ENCODE measurements at regions not wholly inside any gene's neighbourhood (a gene's known extent, or its start where the extent isn't known, plus 50 kb on each side); places are given as distances from the start of the nearest gene placed in this dataset.

DNA sequence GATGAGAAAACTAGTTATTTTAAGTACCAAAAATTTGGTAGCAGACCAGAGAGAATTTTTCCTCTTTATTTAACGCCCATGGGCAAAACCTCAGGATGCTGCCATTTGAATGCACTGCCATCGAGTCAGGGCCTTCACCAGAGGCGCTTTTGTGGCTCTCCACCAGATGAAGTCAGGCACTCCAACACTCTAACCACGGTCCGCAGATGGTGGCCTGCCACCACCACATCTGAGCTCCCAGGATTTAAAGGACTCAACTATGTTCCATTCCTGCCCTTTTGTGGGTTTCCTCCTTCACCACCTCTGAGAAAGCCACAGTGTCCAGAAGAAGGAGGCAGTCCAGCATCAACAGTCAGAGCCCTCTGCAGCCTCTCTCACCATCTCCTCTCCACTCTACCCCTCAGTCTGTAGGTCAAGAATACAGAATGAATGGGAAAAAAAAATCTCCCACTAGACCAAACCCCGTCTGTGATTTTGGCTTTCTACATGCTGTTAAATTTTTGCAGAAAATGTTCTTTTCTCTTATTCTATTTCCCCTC is 647.4 kb downstream of the USP25 start:
- no peak for DNase-seq

DNA sequence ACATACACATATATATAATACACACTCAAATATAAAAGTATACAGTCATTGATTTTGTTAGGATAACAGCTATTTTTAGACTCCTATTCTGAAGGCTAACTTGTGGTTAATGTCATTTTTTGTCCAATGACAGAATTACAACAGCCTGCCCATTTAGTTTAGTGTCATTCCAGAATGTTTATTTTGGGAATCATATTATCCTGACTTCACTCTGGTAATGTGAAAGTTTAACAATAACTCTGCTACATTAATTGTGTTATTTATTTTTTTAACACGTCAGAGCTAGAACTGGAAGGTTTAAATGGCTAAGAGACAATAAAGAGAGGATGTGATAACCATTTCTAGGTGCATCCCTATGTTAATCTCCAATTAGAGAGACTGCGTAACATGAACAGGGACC is 648.1 kb downstream of the USP25 start:
- DNase-seq, result no peak

DNA sequence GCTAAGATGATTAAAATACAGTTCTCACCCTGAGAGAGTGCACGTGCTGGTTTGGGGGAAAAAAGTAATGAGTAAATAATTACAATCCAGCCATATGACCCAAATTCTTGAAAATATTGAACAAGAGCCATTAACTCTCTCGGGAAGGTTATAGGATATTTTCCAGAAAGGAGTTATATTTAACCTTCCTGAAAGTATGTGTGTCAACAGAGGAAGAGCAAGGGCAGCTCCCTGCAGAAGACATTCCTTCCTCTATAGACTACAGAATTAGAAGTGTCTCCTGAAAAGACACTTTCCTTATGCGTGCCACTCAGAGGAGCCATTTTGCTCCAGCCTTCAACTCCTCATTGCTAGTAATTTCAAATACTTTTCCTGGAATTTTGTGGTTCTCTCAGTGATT is 648.7 kb downstream of the USP25 start:
- no peak for DNase-seq

DNA sequence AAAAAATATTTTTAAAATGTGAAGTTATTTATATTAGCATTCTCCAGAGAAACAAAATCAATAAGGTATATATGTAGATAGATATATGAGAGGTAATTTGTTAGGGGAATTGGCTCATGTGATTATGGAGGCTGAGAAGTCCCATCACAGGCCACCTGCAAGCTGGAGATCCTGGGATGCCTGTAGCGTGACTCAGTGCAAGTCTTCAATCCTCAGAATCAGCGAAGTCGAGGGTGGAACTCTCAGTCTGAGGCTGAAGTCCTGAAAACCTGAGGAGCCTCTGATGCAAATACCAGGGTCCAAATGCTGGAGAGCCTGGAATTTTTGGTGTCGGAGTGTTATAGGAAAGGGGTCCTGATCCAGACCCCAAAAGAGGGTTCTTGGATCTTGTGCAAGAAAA is 658.5 kb downstream of the USP25 start:
- no peak for DNase-seq

DNA sequence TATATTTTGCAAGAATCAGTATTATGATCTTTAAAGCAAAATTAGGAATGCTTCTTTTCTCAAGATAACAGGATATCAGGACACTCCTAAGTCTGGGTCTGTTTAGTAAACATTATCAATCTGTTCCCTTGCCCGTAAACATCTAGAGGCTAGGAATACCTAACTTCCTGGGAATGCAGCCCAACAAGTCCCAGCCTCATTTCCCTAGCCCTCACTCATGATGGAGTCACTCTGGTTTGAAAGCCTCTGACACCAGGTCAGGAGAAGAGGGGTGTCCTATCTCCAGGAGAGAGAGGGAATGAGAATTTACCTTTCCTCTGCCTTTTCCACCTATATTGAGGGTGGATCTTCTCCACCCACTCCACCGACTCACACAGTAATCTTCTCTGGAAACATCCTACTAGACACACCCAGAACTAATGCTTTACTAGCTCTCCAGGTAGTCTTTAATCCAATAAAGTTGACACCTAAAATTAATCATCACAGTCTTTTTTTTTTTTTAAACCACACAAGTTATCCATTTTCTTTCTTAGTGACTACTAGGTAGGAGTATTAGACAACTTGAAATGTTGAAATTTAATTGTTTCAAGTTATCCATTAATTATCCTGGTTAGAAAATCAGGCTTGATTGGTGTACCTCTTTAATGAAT is 659.3 kb downstream of the USP25 start:
- no peak for DNase-seq

DNA sequence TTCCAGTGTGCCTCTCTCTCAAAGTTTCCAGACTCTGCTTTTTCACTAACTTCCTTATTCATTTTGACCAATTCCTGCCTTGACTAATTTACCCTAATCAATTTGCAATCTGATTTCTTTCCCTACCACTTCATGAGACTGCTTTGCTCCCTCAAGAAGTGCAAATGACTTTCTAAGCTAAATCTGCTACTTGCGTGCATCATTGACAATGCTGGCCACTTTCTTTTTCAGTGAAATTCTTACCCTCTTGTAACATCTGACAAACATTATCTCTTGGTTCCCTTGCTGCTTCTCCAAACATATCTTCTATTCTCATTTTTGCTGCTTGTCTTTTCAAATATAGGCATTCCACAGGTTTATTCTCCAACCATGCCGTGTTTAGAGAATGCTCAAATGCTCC is 659.9 kb downstream of the USP25 start:
- no peak for DNase-seq

DNA sequence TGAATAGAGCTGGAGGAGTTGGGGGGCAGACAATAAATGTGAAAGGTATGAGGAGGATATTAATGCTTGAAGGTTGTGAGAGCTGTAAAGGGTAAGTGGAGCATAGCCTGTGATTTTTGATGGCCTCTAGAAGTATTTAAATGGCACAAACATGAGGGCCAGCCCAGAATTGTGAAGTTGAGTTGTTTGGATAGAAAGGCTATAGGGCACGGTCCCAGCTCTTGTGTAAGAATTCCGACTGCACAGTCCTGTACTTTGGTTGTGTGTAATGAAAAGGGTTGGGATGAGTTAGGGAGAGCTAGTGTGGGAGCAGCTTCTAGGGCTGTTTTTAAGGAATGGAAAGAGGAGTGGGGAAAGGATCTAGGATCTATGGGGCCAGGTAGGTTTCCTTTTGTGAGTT is 665.5 kb downstream of the USP25 start:
- DNase-seq, result no peak

DNA sequence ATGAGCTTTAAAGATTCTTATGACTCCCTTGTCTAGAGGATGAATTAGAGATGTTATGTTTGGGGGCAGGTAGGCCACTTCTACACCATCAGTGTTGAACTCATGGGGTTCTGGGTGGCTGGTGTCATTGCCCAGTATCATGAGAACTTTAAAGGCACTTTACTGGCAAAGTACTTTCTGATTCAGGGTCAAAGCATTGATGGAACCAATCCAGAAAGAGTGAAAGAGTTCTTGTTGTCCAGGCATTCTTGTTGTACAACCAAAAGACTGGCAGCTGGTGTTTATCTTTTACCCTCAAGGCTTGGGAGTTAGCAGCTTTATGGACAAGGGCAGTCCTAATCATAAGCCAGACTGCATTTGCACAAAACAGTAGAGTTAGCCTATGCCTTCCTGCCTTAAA is 673.0 kb downstream of the USP25 start:
- no peak for DNase-seq

DNA sequence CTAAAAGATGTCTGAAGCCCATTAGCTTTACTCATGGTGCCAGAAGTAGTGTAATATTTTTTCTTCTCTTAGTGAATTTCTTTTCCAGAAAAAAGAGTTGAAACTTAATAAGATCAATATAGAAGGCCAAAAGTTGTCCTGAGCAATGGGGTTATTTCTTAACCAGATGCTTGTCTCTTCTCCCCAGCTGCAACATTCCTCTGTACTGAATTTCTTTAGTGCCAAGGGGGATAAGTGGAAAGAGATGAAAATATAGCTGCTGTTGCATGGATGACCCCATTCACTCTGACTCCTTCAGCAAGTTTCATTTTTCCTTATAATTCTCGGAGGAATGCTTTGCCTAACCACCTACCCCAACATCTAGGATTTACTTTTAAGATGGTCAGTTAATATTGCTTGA is 675.0 kb downstream of the USP25 start:
- DNase-seq, result no peak

DNA sequence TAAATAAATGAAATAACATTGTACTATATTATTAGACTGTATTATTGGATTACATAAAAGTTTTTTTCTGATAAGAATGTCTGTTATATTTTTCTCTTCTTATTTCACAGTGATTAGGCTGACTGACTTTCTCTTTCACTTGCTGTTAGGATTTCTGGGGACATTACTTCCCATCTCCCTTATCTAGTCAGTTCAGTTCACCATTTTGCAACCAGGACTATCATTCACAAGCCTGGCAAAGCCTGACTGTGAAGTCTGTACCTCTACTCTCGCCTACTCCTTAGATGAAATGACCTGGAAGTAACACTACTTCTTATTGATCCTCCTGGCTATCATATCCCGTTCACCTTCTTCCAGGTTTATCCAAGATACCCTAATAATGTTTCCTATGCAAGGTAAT is 676.6 kb downstream of the USP25 start:
- DNase-seq, result no peak

DNA sequence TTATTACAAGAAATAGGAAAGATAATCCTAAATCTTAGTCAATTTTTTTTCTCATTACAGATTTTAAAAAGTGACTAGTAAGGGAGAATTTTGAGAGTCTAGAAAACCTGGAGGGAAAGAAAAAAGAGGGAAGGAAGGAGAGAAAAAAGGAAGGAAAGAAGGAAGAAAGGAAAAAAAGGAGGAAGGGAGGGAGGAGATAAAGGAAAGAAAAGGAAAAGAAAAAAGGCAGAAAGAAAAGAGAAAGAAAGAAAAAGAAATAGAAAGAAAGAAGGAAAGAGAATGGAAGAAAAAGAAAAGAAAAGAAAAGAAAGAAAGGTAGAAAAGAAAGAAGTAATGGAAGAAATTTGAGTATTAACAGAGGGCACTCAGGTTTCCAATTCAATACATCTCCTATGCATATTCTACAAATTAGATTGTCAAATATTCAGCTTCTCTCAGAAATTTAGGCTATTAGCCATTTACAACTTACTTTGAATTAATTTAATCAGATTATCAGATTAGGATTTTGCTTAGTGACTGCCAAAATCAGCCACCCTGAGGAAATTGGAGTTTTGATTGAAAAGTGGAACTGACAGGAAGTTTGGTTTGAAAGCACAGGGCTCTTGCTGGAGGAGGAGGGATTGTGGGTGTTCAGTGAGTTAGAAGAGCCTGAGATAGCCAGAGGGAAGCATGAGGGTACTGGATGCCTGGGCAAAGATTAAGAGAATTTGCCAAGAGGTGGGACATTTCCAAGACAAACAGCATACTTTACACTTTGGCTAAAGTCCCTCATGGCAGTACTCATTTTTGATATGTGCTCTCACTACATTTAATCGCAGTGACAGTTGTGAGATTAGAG is 677.8 kb downstream of the USP25 start:
- DNase-seq, result no peak

DNA sequence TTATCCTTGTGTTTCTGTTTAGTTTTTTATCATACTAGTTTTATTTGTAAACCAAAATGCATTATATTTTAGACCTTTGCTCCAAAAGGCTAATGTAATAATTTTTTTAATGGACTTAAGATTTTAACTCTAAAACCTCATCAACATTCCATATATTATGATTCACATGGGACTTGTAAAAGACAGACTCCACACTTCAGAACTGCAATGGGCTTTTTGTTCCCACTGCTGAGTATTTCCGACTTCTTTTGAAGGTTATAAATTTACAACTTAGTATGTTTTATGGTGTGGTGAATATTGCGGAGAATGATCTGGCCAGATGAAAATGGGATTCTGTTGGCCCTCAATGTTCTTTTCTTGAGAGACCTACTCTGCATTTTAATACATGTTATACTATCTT is 678.5 kb downstream of the USP25 start:
- no peak for DNase-seq

DNA sequence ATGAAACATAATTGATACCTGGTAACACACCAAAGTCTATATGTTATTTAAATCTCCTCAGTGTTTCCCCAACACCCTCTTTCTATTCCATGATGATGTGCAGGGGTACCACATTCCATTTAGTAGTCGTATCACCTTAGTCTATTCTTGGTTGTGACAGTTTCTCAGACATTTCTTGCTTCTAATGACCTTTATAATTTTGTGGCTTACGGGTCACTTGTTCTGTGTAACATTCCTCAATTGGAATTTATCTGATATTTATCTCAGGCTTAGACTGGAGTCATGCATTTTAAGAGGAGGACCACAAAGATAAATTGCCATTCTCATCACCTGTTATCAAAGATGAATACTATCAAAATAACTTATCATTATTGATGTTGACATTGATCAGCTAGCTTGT is 679.6 kb downstream of the USP25 start:
- no peak for DNase-seq

DNA sequence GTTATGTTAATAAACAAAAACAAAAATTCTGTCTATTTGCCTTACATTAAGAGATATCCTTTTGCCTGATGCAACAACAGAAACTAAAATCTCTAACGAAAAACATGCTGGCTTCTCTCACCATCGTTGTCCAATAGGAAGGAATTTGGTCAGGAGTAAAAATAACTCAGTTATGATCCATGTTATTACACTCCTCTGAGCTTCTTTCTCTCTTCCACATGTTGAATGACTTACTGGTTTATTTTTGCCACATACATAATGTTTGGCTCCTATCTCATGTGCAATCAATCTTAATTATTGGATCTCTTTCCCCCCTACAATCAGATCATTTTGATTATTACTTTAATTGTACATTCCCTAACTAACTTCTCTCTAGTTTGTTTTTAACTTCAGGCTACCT is 688.4 kb downstream of the USP25 start:
- no peak for DNase-seq

DNA sequence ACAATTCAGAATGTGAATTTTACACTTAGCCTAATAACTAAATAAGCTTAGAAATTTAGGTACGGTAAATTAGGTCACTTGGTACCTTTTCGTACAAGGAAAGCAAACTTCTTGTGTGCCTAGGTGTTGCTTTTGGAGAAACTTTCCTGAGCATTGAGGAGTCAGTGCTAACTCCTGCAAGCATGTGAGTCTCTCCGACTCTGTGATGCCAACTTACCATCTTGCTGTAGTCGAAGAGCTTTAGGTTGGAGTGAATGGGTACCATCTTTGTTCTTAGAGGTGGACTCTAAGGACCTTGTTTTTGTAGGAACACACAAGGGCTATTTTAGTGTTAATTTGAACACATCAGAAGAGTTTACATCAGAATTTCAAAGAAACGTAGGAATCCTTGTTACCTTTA is 688.9 kb downstream of the USP25 start:
- DNase-seq, result no peak

DNA sequence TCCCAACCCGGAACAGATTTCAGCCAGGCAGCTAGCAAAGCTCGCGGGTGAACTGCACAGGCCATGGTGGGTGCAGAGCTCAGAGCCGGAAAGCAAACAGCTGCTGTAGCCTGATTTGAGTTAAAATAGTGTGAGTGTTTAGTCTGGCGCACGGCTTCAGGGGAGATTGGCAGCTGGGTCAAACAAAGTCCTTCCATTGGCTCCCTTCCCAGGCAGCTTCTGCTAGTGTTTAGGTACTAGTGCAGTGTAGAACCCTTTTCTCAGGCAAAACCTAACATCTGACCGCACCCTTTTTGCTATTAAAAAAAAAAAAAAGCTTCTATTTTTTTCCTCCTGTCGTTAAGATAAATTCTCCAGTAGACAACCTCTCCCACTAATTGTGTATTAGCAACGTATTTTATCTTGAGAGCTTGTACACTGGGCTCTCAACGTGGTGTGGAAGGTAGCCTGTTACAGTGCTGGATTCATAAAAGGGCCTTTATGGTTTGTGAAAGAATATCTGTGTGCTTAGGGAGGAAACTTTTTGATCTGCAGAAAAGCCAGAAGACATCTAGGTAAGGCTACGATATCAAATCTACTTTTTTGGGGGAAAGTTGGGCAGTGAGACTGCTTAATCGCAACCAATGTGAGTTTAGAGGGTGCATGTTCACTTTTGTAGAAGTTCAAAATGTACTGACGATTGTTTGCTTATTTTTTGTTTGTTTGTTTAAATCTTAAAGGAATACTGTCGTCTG is 689.6 kb downstream of the USP25 start:
- DNase-seq, result no peak

DNA sequence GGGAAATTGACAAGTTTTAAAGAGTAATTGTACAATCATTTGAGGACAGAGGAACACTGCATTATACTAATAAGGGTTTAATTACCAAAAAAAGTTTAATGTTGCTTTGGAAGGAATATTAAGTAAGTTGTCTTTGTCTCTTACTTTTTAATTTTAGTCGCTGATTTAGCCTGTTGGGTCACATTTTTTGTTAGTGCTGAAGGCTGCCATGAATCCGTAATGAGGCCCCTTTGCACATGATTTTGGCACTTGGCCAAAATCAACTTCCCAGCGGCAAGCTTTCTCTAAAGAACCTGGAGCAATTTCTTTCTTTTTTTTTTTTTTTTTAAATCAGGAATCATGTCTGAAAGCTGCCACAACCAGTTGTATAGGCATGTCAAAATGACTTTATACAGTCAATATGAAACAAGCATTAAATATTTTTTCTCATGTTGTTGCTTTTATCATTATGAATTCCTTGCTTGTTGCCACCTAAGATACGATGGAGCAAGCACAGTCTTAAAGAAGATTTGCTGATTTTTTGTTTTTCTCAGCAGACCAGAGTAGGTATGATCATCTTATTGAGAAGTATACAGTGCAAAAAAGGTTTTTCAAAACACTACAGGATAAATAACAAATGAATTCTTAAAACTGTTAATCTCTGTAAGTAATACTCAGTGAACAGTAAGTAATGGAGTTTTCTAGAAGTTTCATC is 690.4 kb downstream of the USP25 start:
- no peak for DNase-seq

DNA sequence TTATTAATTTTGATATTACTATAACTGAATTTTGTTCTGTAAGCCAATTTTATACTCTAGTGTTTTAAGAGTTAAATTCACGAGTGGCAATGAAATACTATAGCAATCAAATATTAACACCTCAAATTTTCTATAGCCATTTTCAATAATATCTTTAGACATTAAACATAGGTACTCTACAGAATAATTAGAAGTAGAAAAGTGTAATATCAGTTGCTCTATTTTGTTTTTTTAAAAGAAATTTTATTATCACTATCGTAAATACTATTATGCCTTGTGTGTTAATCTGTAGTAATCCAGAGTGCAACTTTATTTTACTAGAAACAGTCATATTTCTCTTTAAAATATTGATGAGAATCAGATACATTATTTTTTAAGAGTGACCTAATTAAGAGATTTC is 691.2 kb downstream of the USP25 start:
- no peak for DNase-seq

DNA sequence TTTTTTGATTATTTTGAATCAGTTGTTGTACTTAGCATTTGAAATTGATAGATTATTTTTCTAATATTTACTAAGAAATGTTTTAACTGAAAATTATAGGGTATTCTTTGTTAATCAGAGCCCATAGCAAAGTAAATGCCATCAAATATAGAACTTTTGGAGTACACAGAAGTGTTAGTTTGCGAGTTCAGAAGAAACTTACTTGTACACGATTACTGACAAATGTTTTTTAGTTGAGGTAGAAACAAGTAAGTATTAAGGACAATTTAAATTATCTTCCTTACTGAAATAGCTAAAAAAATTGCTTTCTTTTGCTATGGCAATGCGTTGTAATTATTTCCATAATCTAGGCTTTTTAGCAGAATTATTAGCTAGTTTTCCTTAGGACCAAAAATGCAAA is 692.2 kb downstream of the USP25 start:
- DNase-seq, result no peak

DNA sequence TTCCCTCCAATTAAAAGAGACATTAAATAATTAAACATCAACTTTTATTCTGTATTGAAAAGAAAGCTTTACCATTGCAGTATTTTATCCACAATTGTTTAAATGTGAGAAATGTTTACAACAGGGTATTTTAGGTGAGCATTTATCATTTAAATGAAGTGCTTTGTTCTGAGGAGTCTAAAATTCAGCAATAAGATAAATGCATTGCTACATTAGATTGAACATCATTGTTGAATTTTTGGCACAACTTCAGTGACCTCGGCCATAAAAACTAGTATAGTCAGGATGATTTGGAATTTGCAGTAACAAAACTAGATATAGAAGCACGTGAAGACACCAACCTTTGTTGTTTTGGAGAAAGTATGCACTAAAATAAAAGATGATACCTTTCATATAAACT is 692.9 kb downstream of the USP25 start:
- DNase-seq, result no peak

DNA sequence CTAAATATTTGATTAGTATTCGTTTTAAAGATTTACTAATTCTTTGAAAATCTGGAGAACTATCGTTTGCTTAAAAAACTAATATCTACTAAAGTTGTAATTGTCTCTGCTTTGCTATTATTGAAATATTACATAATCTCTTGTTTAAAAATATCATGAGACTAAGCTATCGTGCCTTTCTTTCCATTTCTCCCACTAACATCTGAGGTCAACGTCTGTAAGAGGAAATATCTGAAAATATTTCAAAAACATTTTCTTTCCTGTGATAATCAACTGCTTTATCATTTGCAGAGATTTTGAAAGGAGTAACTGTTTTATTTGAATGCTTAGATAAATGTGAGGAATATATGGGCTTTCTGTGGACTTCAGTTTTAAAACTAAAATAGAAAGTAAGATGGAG is 694.1 kb downstream of the USP25 start:
- DNase-seq, result no peak

DNA sequence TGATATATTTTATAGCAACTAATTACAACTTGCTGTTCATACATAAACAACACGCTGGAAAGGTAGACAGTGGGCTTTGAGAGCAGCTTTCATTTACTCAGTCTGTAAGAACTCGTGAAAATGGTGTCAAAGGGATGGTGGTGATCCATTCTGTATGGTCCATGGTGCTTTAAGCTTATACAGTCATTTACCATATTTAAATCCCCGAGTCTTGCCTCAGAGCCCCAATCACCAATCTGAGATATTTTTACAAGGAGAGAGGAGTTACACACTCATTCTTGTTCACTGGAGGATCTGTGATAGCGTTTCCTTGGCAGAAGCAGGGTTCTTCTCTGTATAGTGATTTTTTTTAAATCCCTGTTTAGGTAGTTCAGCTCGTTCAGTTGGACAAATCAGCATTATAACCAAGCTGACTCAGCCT is 694.6 kb downstream of the USP25 start:
- DNase-seq, result no peak

DNA sequence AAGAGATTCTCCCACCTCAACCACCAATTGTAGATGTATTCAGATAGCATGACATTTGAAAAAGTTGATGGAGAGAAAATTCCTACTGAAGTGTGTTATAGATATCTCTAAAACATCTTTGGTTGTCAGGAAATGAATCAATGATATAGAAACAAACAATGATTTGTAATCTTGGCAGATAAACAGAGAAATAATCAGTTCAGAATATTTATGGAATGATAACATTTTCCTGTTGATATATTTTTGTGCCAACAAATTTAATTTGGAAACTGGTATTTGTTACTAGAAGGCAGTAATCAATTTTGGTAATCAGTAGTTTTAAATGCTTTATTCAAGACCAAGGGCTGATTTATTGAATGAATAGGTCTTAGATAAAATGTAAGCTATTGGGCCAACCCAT is 695.6 kb downstream of the USP25 start:
- DNase-seq, result no peak
